ENCODE measurements at regions not wholly inside any gene's neighbourhood (a gene's known extent, or its start where the extent isn't known, plus 50 kb on each side); places are given as distances from the start of the nearest gene placed in this dataset.

- WGBS (ENCODE audit: insufficient coverage) = 60% methylated on average over 1 of the region's 4 CpGs
- no peak for DNase-seq (ENCODE audit: low read depth in 4 of 6, low spot score in 6 of 6)
- Histone ChIP-seq H3K36me3 (ENCODE audit: control insufficient read depth, insufficient read depth, low read length) (no peaks in the 10 kb centered on the region), H3K27me3 (ENCODE audit: control insufficient read depth, insufficient read depth, low read length) (no peaks in the 10 kb centered on the region), H3K4me1 (ENCODE audit: control insufficient read depth, insufficient read depth, low read length) (no peaks in the 10 kb centered on the region), H3K27ac (ENCODE audit: low read depth, low read length) (no peak overlapping the region), H3K4me3 (ENCODE audit: low read depth, low read length) (no peak overlapping the region), H3K9me3 (ENCODE audit: control insufficient read depth, insufficient read depth, low read length) (no peaks in the 10 kb centered on the region)
These were observed 172.6 kb downstream of the SATB1 start for GRCh38 chr3:18252578-18252977.

DNA sequence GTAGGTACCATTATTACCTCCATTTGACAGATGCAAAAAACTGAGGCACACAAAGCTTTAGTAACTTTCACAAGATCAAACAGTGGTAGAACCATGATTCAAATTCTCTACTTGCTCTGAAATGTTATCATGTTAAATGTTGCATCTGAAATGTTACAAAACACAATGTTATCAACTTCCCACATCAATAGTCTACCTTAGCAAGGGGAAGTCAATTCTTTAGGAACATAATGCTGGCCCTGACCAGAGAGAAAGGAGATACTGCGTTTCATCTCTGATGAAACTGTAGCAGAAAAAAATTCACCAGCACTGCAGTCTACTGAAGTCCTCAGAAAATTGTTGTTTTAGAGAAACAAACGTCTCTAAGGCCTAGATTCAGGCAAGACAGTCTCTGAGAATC is 174.1 kb downstream of the SATB1 start:
- no peaks in the 10 kb centered on the region for H3K36me3 ChIP-seq (ENCODE audit: control insufficient read depth, insufficient read depth, low read length)
- no peaks in the 10 kb centered on the region for H3K4me1 ChIP-seq (ENCODE audit: control insufficient read depth, insufficient read depth, low read length)
- H3K4me3 ChIP-seq (ENCODE audit: low read depth, low read length) = no peak overlapping the region
- H3K27me3 ChIP-seq (ENCODE audit: control insufficient read depth, insufficient read depth, low read length) = no peaks in the 10 kb centered on the region
- 100% methylated on average over 1 of the region's 2 CpGs for WGBS (ENCODE audit: insufficient coverage)
- no peak for DNase-seq (ENCODE audit: low read depth in 4 of 6, low spot score in 6 of 6)
- no peaks in the 10 kb centered on the region for H3K9me3 ChIP-seq (ENCODE audit: control insufficient read depth, insufficient read depth, low read length)
- no peak overlapping the region for H3K27ac ChIP-seq (ENCODE audit: low read depth, low read length)

DNA sequence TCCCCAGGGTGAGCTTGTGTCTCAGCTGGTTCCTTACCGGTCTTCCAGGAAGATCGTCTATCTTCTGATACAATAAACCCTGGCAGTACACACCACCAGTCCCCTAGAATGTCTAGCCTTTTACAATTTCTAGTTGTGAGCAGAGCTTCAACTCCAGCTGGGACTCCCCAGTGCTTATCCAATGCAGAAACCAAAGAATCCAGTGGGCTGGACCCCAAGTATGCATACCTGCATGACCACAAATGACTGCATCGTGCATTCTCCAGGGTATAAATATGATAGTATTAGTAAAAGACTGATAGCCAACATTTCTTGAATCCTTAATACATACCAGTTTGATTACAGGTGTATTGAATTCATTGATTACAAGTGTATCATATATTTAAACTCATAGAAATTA is 176.0 kb downstream of the SATB1 start:
- Histone ChIP-seq H3K4me1 (ENCODE audit: control insufficient read depth, insufficient read depth, low read length) (no peaks in the 10 kb centered on the region), H3K9me3 (ENCODE audit: control insufficient read depth, insufficient read depth, low read length) (no peaks in the 10 kb centered on the region), H3K27ac (ENCODE audit: low read depth, low read length) (no peak overlapping the region), H3K36me3 (ENCODE audit: control insufficient read depth, insufficient read depth, low read length) (no peaks in the 10 kb centered on the region), H3K27me3 (ENCODE audit: control insufficient read depth, insufficient read depth, low read length) (no peaks in the 10 kb centered on the region), H3K4me3 (ENCODE audit: low read depth, low read length) (no peak overlapping the region)
- WGBS (ENCODE audit: insufficient coverage) = 85% methylated on average over 2 of the region's 3 CpGs
- DNase-seq (ENCODE audit: low read depth in 4 of 6, low spot score in 6 of 6) = no peak

DNA sequence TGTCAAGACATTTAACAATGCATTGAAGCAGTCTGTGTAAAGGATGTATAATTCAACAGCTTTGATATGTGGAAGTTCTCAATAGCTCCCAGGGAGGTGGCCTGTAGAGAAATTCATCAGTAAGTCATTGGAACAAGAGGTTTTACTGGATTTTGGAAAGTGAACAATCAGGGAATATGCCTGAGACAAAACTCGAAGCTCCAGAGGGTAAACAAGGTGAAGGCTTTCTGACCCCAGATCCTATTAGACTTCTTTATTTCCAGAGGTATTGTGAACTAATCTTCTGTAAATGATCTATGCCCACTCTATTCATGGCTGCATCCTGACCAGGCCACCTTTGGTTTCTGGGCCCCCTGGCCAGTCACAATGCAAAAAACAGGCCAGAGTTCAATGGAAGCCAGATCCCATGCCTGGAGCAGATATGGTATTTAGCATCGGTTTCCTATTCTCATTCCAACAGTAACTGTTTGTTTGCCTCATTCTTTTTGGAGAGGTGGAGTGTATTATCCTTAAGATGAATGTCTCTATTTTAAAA is 177.3 kb downstream of the SATB1 start:
- 50% methylated on average over 1 of the region's 2 CpGs for WGBS (ENCODE audit: insufficient coverage)
- Histone ChIP-seq H3K27me3 (ENCODE audit: control insufficient read depth, insufficient read depth, low read length) (no peaks in the 10 kb centered on the region), H3K4me3 (ENCODE audit: low read depth, low read length) (no peak overlapping the region), H3K9me3 (ENCODE audit: control insufficient read depth, insufficient read depth, low read length) (no peaks in the 10 kb centered on the region), H3K4me1 (ENCODE audit: control insufficient read depth, insufficient read depth, low read length) (no peaks in the 10 kb centered on the region), H3K36me3 (ENCODE audit: control insufficient read depth, insufficient read depth, low read length) (no peaks in the 10 kb centered on the region), H3K27ac (ENCODE audit: low read depth, low read length) (no peak overlapping the region)
- DNase-seq (ENCODE audit: low read depth in 4 of 6, low spot score in 6 of 6) = no peak

GRCh38 chr3:18247139-18247695 is 177.9 kb downstream of the SATB1 start:
- no peak for DNase-seq (ENCODE audit: low read depth in 4 of 6, low spot score in 6 of 6)
- Histone ChIP-seq H3K27ac (ENCODE audit: low read depth, low read length) (no peak overlapping the region), H3K4me1 (ENCODE audit: control insufficient read depth, insufficient read depth, low read length) (no peaks in the 10 kb centered on the region), H3K9me3 (ENCODE audit: control insufficient read depth, insufficient read depth, low read length) (no peaks in the 10 kb centered on the region), H3K36me3 (ENCODE audit: control insufficient read depth, insufficient read depth, low read length) (no peaks in the 10 kb centered on the region), H3K4me3 (ENCODE audit: low read depth, low read length) (no peak overlapping the region), H3K27me3 (ENCODE audit: control insufficient read depth, insufficient read depth, low read length) (no peaks in the 10 kb centered on the region)

GRCh38 chr3:18246336-18247060 is 178.6 kb downstream of the SATB1 start:
- WGBS (ENCODE audit: insufficient coverage) = 35% methylated on average over 7 of the region's 7 CpGs
- no peak overlapping the region for H3K4me3 ChIP-seq (ENCODE audit: low read depth, low read length)
- H3K27me3 ChIP-seq (ENCODE audit: control insufficient read depth, insufficient read depth, low read length) = no peaks in the 10 kb centered on the region
- no peaks in the 10 kb centered on the region for H3K9me3 ChIP-seq (ENCODE audit: control insufficient read depth, insufficient read depth, low read length)
- no peaks in the 10 kb centered on the region for H3K4me1 ChIP-seq (ENCODE audit: control insufficient read depth, insufficient read depth, low read length)
- DNase-seq (ENCODE audit: low read depth in 4 of 6, low spot score in 6 of 6) = peak in 2 of 6 donors; percentile 6 to 15
- no peaks in the 10 kb centered on the region for H3K36me3 ChIP-seq (ENCODE audit: control insufficient read depth, insufficient read depth, low read length)
- no peak overlapping the region for H3K27ac ChIP-seq (ENCODE audit: low read depth, low read length)

GRCh38 chr3:18245721-18246120 is 179.4 kb downstream of the SATB1 start:
- DNase-seq (ENCODE audit: low read depth in 4 of 6, low spot score in 6 of 6) = no peak
- Histone ChIP-seq H3K36me3 (ENCODE audit: control insufficient read depth, insufficient read depth, low read length) (no peaks in the 10 kb centered on the region), H3K4me3 (ENCODE audit: low read depth, low read length) (no peak overlapping the region), H3K9me3 (ENCODE audit: control insufficient read depth, insufficient read depth, low read length) (no peaks in the 10 kb centered on the region), H3K27ac (ENCODE audit: low read depth, low read length) (no peak overlapping the region), H3K4me1 (ENCODE audit: control insufficient read depth, insufficient read depth, low read length) (no peaks in the 10 kb centered on the region), H3K27me3 (ENCODE audit: control insufficient read depth, insufficient read depth, low read length) (no peaks in the 10 kb centered on the region)
- 100% methylated on average over 1 of the region's 4 CpGs for WGBS (ENCODE audit: insufficient coverage)

- WGBS (ENCODE audit: insufficient coverage) = no CpG with 5 or more reads among the region's 1 CpG
- H3K4me1 ChIP-seq (ENCODE audit: control insufficient read depth, insufficient read depth, low read length) = no peaks in the 10 kb centered on the region
- H3K4me3 ChIP-seq (ENCODE audit: low read depth, low read length) = no peak overlapping the region
- DNase-seq (ENCODE audit: low read depth in 4 of 6, low spot score in 6 of 6) = no peak
- H3K36me3 ChIP-seq (ENCODE audit: control insufficient read depth, insufficient read depth, low read length) = no peaks in the 10 kb centered on the region
- H3K27ac ChIP-seq (ENCODE audit: low read depth, low read length) = no peak overlapping the region
- H3K9me3 ChIP-seq (ENCODE audit: control insufficient read depth, insufficient read depth, low read length) = no peaks in the 10 kb centered on the region
- no peaks in the 10 kb centered on the region for H3K27me3 ChIP-seq (ENCODE audit: control insufficient read depth, insufficient read depth, low read length)
These were observed 183.3 kb downstream of the SATB1 start for GRCh38 chr3:18241837-18242236.

DNA sequence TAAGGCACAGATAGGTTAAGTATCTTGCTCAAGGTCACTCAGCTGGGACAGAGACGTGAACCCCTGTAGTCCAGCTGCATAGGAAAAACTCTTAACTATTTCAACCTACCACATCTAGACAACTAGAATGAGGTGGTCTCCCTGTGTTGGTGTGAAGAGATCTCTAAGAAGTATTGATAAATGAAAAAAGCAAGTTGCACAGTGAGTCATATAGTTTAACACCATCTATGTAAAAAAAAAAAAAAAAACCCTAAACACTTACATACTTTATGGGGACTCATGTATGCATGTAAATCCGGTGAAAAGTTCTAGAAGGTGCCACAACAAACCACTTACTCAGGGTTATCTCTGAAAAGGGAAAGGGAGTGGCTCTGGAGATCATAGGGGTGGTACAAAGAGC is 185.5 kb downstream of the SATB1 start:
- H3K27ac ChIP-seq (ENCODE audit: low read depth, low read length) = no peak overlapping the region
- DNase-seq (ENCODE audit: low read depth in 4 of 6, low spot score in 6 of 6) = no peak
- peaks cover under 1% of the 10 kb centered on the region for H3K4me1 ChIP-seq (ENCODE audit: control insufficient read depth, insufficient read depth, low read length)
- no peaks in the 10 kb centered on the region for H3K9me3 ChIP-seq (ENCODE audit: control insufficient read depth, insufficient read depth, low read length)
- no peak overlapping the region for H3K4me3 ChIP-seq (ENCODE audit: low read depth, low read length)
- H3K27me3 ChIP-seq (ENCODE audit: control insufficient read depth, insufficient read depth, low read length) = no peaks in the 10 kb centered on the region
- H3K36me3 ChIP-seq (ENCODE audit: control insufficient read depth, insufficient read depth, low read length) = no peaks in the 10 kb centered on the region
- no CpG with 5 or more reads among the region's 2 CpGs for WGBS (ENCODE audit: insufficient coverage)

DNA sequence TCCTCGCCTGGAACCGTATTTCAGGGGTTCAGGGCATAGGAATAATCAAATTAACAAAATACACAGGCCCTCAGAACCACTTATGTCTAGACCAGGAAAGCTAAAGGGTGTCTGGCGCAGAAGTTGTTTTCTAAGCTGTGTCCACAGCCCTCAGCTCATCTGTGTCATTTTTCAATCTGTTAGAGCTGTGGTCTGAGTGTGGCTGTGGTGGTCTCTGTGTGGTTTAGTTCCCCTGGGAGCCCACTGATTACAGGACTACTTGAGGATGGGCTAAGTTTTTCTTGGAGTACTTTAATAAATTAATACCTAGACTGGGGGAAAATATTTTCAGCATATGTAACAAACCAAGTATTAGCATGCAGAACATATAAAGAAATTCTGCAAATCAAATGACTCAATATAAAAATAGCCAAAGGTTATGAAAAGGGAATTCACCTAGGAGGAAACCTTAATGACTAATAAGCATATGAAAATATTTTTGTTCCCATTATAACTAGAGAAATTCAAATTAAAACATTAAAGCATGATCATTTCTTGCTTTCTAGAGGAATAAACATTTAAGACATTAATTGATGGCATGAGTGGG is 186.3 kb downstream of the SATB1 start:
- Histone ChIP-seq H3K27ac (ENCODE audit: low read depth, low read length) (no peak overlapping the region), H3K27me3 (ENCODE audit: control insufficient read depth, insufficient read depth, low read length) (no peaks in the 10 kb centered on the region), H3K4me3 (ENCODE audit: low read depth, low read length) (no peak overlapping the region), H3K36me3 (ENCODE audit: control insufficient read depth, insufficient read depth, low read length) (no peaks in the 10 kb centered on the region), H3K9me3 (ENCODE audit: control insufficient read depth, insufficient read depth, low read length) (no peaks in the 10 kb centered on the region), H3K4me1 (ENCODE audit: control insufficient read depth, insufficient read depth, low read length) (peaks cover 5% of the 10 kb centered on the region)
- DNase-seq (ENCODE audit: low read depth in 4 of 6, low spot score in 6 of 6) = no peak
- WGBS (ENCODE audit: insufficient coverage) = 75% methylated on average over 1 of the region's 3 CpGs
